Smooth muscle cell (in vitro differentiated cells): ENCODE measurements at regions not wholly inside any gene's neighbourhood (a gene's known extent, or its start where the extent isn't known, plus 50 kb on each side); places are given as distances from the start of the nearest gene placed in this dataset.

Experiments
- DNase-seq: peaks from one replicate; lab custom pipeline; 2025; ENCODE audit not compliant: unreplicated experiment; lab: John Stamatoyannopoulos, UW
- H2AFZ ChIP-seq: fragments of 200-600 bp; sonication (generic); 2 replicates; pipeline ENCODE4 v1.6.0; 2016; ENCODE audit warnings: antibody characterized with exemption, low read depth, mild to moderate bottlenecking
- H3F3A ChIP-seq: fragments of 200-600 bp; sonication (generic); 2 replicates; pipeline ENCODE4 v1.6.0; 2017; ENCODE audit warnings: antibody characterized with exemption, low read depth
- H3K27ac ChIP-seq: fragments of 200-600 bp; sonication (generic); 2 replicates; pipeline ENCODE4 v1.5.1; 2016; ENCODE audit warnings: low read depth, mild to moderate bottlenecking
- H3K27me3 ChIP-seq: fragments of 200-600 bp; sonication (generic); 2 replicates; pipeline ENCODE4 v1.6.1; 2016; ENCODE audit warnings: low read depth, mild to moderate bottlenecking
- H3K36me3 ChIP-seq: fragments of 200-600 bp; sonication (generic); 2 replicates; pipeline ENCODE4 v1.5.1; 2016; ENCODE audit warnings: low read depth
- H3K4me1 ChIP-seq: fragments of 200-600 bp; sonication (generic); 2 replicates; pipeline ENCODE4 v1.5.1; 2016; ENCODE audit warnings: low read depth
- H3K4me2 ChIP-seq: fragments of 200-600 bp; sonication (generic); 2 replicates; pipeline ENCODE4 v1.6.0; 2016; ENCODE audit warnings: mild to moderate bottlenecking
- H3K4me3 ChIP-seq: fragments of 200-600 bp; sonication (generic); 2 replicates; pipeline ENCODE4 v1.5.1; 2016; ENCODE audit warnings: mild to moderate bottlenecking
- H3K79me2 ChIP-seq: fragments of 200-600 bp; sonication (generic); 2 replicates; pipeline ENCODE4 v1.6.0; 2016; ENCODE audit warnings: low read depth, mild to moderate bottlenecking
- H3K9ac ChIP-seq: fragments of 200-600 bp; sonication (generic); 2 replicates; pipeline ENCODE4 v1.6.0; 2016; ENCODE audit warnings: low read depth
- H3K9me3 ChIP-seq: fragments of 200-600 bp; sonication (generic); replicated peaks from 2 replicates; pipeline ENCODE4 v1.5.1; 2016; ENCODE audit warnings: low read depth
- H4K20me1 ChIP-seq: fragments of 200-600 bp; sonication (generic); 2 replicates; pipeline ENCODE4 v1.6.0; 2016; ENCODE audit warnings: low read depth
- CTCF ChIP-seq: fragments of 200-600 bp; sonication (generic); IDR thresholded peaks from 2 replicates; pipeline ENCODE4 v1.5.1; 2017; ENCODE audit warnings: borderline replicate concordance, mild to moderate bottlenecking, antibody characterized with exemption; ENCODE audit not compliant: insufficient read depth, poor library complexity, severe bottlenecking
- WGBS: methylation state at CpG from one replicate; pipeline ENCODE4 v1.1.7; 2016; ENCODE audit warnings: low lambda C conversion rate; 5-methylcytosine and 5-hydroxymethylcytosine counted together

- no peak overlapping the region for H3K4me2 ChIP-seq
- H3K4me1 ChIP-seq, result peaks cover 6% of the 10 kb centered on the region
- H4K20me1 ChIP-seq, result no peaks in the 10 kb centered on the region
- no peak for DNase-seq
- peaks cover 9% of the 10 kb centered on the region for H3F3A ChIP-seq
- H3K27me3 ChIP-seq, result no peaks in the 10 kb centered on the region
- H3K27ac ChIP-seq, result no peak overlapping the region
- WGBS, result 74% methylated on average over 23 of the region's 29 CpGs
- H3K4me3 ChIP-seq, result no peak overlapping the region
- no peaks in the 10 kb centered on the region for H3K36me3 ChIP-seq
- no peaks in the 10 kb centered on the region for H3K79me2 ChIP-seq
- H3K9ac ChIP-seq, result no peak overlapping the region
- H3K9me3 ChIP-seq, result no peaks in the 10 kb centered on the region
- TF ChIP-seq CTCF, result no peak
- no peak overlapping the region for H2AFZ ChIP-seq
These were observed 251.2 kb downstream of the GJA1 start for GRCh38 chr6:121686611-121687023.

- 95% methylated on average over 2 of the region's 2 CpGs for WGBS
- H3F3A ChIP-seq, result peaks cover 10% of the 10 kb centered on the region
- H3K36me3 ChIP-seq, result no peaks in the 10 kb centered on the region
- no peaks in the 10 kb centered on the region for H3K9me3 ChIP-seq
- no peaks in the 10 kb centered on the region for H4K20me1 ChIP-seq
- no peak for TF ChIP-seq CTCF
- H3K9ac ChIP-seq, result no peak overlapping the region
- H3K79me2 ChIP-seq, result no peaks in the 10 kb centered on the region
- no peak overlapping the region for H3K27ac ChIP-seq
- no peak overlapping the region for H3K4me2 ChIP-seq
- H3K27me3 ChIP-seq, result no peaks in the 10 kb centered on the region
- H3K4me1 ChIP-seq, result peaks cover 10% of the 10 kb centered on the region
- H2AFZ ChIP-seq, result peak overlapping the region; percentile 30
- H3K4me3 ChIP-seq, result no peak overlapping the region
- DNase-seq, result no peak
These were observed 253.5 kb downstream of the GJA1 start for GRCh38 chr6:121688974-121689373.

GRCh38 chr6:121691126-121691551 lies 255.7 kb downstream of the GJA1 start:
- no peaks in the 10 kb centered on the region for H3K27me3 ChIP-seq
- H3K9me3 ChIP-seq, result no peaks in the 10 kb centered on the region
- H4K20me1 ChIP-seq, result no peaks in the 10 kb centered on the region
- peak overlapping the region; percentile 35 for H3K27ac ChIP-seq
- peak overlapping the region; percentile 50 for H3K4me2 ChIP-seq
- H3K79me2 ChIP-seq, result no peaks in the 10 kb centered on the region
- WGBS, result 35% methylated on average over 1 of the region's 1 CpG
- peaks cover 10% of the 10 kb centered on the region for H3F3A ChIP-seq
- no peak overlapping the region for H3K9ac ChIP-seq
- H3K36me3 ChIP-seq, result no peaks in the 10 kb centered on the region
- no peak overlapping the region for H2AFZ ChIP-seq
- no peak overlapping the region for H3K4me3 ChIP-seq
- H3K4me1 ChIP-seq, result peaks cover 10% of the 10 kb centered on the region
- no peak for TF ChIP-seq CTCF
- DNase-seq, result no peak

GRCh38 chr6:121694389-121694788 lies 258.9 kb downstream of the GJA1 start:
- Histone ChIP-seq H3F3A (peaks cover 10% of the 10 kb centered on the region), H3K9ac (no peak overlapping the region), H3K4me2 (no peak overlapping the region), H3K27me3 (no peaks in the 10 kb centered on the region), H3K79me2 (no peaks in the 10 kb centered on the region), H3K27ac (no peak overlapping the region), H3K4me1 (peaks cover 10% of the 10 kb centered on the region), H3K4me3 (no peak overlapping the region), H2AFZ (no peak overlapping the region), H4K20me1 (no peaks in the 10 kb centered on the region), H3K36me3 (no peaks in the 10 kb centered on the region), H3K9me3 (no peaks in the 10 kb centered on the region)
- TF ChIP-seq CTCF, result no peak
- DNase-seq, result no peak
- WGBS, result 32% methylated on average over 3 of the region's 3 CpGs
